Cardiac muscle cell (in vitro differentiated cells and primary cell): ENCODE measurements at regions not wholly inside any gene's neighbourhood (a gene's known extent, or its start where the extent isn't known, plus 50 kb on each side); places are given as distances from the start of the nearest gene placed in this dataset.

Experiments
- DNase-seq, 2 donors: peaks; one replicate each; pipeline versions ENCODE4 v3.0.0 to v3.0.0-alpha.2; 2010 to 2017; ENCODE audit warnings: low read depth in 1 of 2, low spot score in 1 of 2
- H3K27ac ChIP-seq: fragments of 200-600 bp; sonication (generic); 2 replicates; pipeline ENCODE4 v1.5.1; 2016
- H3K27me3 ChIP-seq: fragments of 200-600 bp; sonication (generic); 2 replicates; pipeline ENCODE4 v1.6.0; 2016; ENCODE audit warnings: control low read depth
- H3K36me3 ChIP-seq: fragments of 200-600 bp; sonication (generic); 2 replicates; pipeline ENCODE4 v1.5.1; 2016; ENCODE audit warnings: control low read depth
- H3K4me1 ChIP-seq: fragments of 200-600 bp; sonication (generic); 2 replicates; pipeline ENCODE4 v1.8.1; 2017; ENCODE audit warnings: low read depth, mild to moderate bottlenecking, mixed run types
- H3K4me3 ChIP-seq: fragments of 200-600 bp; sonication (generic); 2 replicates; pipeline ENCODE4 v1.5.1; 2016; ENCODE audit warnings: mild to moderate bottlenecking
- H3K9me3 ChIP-seq: fragments of 200-600 bp; sonication (generic); 2 replicates; pipeline ENCODE4 v1.5.1; 2017; ENCODE audit warnings: low read depth, mild to moderate bottlenecking, control low read depth
- CTCF ChIP-seq: IDR thresholded peaks from 2 replicates; pipeline ENCODE4 v1.5.1; 2012; ENCODE audit warnings: low read depth, mild to moderate bottlenecking, low read length

GRCh38 chr3:84439476-84439875, 519.3 kb upstream of the CADM2 start:
- Histone ChIP-seq H3K9me3 (no peaks in the 10 kb centered on the region), H3K36me3 (no peaks in the 10 kb centered on the region), H3K4me1 (no peaks in the 10 kb centered on the region), H3K27ac (no peak overlapping the region), H3K4me3 (no peak overlapping the region), H3K27me3 (no peaks in the 10 kb centered on the region)
- no peak for TF ChIP-seq CTCF
- DNase-seq, result no peak

GRCh38 chr3:84440291-84440690, 518.5 kb upstream of the CADM2 start:
- TF ChIP-seq CTCF, result no peak
- no peak overlapping the region for H3K4me3 ChIP-seq
- H3K4me1 ChIP-seq, result no peaks in the 10 kb centered on the region
- no peaks in the 10 kb centered on the region for H3K27me3 ChIP-seq
- no peaks in the 10 kb centered on the region for H3K36me3 ChIP-seq
- no peak overlapping the region for H3K27ac ChIP-seq
- no peaks in the 10 kb centered on the region for H3K9me3 ChIP-seq
- no peak for DNase-seq

- no peaks in the 10 kb centered on the region for H3K36me3 ChIP-seq
- H3K4me1 ChIP-seq, result no peaks in the 10 kb centered on the region
- H3K9me3 ChIP-seq, result no peaks in the 10 kb centered on the region
- no peak for TF ChIP-seq CTCF
- no peaks in the 10 kb centered on the region for H3K27me3 ChIP-seq
- H3K27ac ChIP-seq, result no peak overlapping the region
- H3K4me3 ChIP-seq, result no peak overlapping the region
- no peak for DNase-seq
Observed at GRCh38 chr3:84442533-84442932, 516.3 kb upstream of the CADM2 start.

GRCh38 chr3:84444726-84445521, 513.9 kb upstream of the CADM2 start:
- no peak for DNase-seq
- no peak for TF ChIP-seq CTCF
- H3K27me3 ChIP-seq, result no peaks in the 10 kb centered on the region

GRCh38 chr3:84487296-84487695, 471.5 kb upstream of the CADM2 start:
- H3K9me3 ChIP-seq, result no peaks in the 10 kb centered on the region
- no peak for DNase-seq
- no peaks in the 10 kb centered on the region for H3K4me1 ChIP-seq
- TF ChIP-seq CTCF, result no peak
- no peaks in the 10 kb centered on the region for H3K27me3 ChIP-seq
- no peaks in the 10 kb centered on the region for H3K36me3 ChIP-seq
- H3K27ac ChIP-seq, result no peak overlapping the region
- H3K4me3 ChIP-seq, result no peak overlapping the region

More at GRCh38 chr3:84444726-84445521, 513.9 kb upstream of the CADM2 start:
- Histone ChIP-seq H3K27ac (no peak overlapping the region), H3K4me1 (no peaks in the 10 kb centered on the region), H3K9me3 (no peaks in the 10 kb centered on the region), H3K4me3 (no peak overlapping the region), H3K36me3 (no peaks in the 10 kb centered on the region)

- no peaks in the 10 kb centered on the region for H3K36me3 ChIP-seq
- TF ChIP-seq CTCF, result no peak
- H3K4me1 ChIP-seq, result no peaks in the 10 kb centered on the region
- no peaks in the 10 kb centered on the region for H3K27me3 ChIP-seq
- no peak overlapping the region for H3K27ac ChIP-seq
- DNase-seq, result no peak
- no peak overlapping the region for H3K4me3 ChIP-seq
- H3K9me3 ChIP-seq, result no peaks in the 10 kb centered on the region
Observed at GRCh38 chr3:84504761-84505160, 454.0 kb upstream of the CADM2 start.
